SU-DHL-6 (cell line): ENCODE measurements at regions not wholly inside any gene's neighbourhood (a gene's known extent, or its start where the extent isn't known, plus 50 kb on each side); places are given as distances from the start of the nearest gene placed in this dataset.

ENCODE experiments used
- EZH2phosphoT487 ChIP-seq: fragments of 200-600 bp; sonication (generic), shearing (Covaris generic); conservative IDR thresholded peaks from 2 replicates; pipeline ENCODE4 v1.6.1; 2018; ENCODE audit warnings: mild to moderate bottlenecking, antibody characterized with exemption, low read length, moderate library complexity, mixed read lengths
- TF ChIP-seq, protein P1 (sequence below): fragments of 200-600 bp; sonication (generic); IDR thresholded peaks from one replicate; pipeline ENCODE4 v1.5.1; 2017; ENCODE audit warnings: antibody characterized with exemption, mild to moderate bottlenecking, low read length, moderate library complexity; ENCODE audit not compliant: insufficient read depth, poor library complexity, severe bottlenecking

DNA sequence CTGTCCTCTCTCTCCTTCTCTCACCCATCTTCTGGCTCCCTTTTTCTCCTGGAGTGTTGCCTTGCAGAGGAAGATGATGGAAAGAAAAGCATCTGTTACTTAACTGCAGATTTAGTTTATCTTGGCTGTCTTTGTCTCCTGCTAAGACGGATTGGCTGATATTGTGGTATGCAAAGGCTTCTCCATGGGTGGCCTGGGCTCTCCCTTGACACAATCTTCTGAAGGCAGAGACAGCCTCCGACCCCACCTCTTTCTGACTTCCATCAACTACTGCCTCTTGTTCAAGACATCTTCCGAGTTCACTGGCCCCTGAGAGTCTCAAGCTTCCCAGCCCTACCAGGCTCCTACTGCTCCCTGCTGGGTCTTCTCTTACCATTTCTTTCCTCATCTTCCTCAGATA is 403.7 kb downstream of the LRRC70 start:
- TF ChIP-seq, protein P1, sequence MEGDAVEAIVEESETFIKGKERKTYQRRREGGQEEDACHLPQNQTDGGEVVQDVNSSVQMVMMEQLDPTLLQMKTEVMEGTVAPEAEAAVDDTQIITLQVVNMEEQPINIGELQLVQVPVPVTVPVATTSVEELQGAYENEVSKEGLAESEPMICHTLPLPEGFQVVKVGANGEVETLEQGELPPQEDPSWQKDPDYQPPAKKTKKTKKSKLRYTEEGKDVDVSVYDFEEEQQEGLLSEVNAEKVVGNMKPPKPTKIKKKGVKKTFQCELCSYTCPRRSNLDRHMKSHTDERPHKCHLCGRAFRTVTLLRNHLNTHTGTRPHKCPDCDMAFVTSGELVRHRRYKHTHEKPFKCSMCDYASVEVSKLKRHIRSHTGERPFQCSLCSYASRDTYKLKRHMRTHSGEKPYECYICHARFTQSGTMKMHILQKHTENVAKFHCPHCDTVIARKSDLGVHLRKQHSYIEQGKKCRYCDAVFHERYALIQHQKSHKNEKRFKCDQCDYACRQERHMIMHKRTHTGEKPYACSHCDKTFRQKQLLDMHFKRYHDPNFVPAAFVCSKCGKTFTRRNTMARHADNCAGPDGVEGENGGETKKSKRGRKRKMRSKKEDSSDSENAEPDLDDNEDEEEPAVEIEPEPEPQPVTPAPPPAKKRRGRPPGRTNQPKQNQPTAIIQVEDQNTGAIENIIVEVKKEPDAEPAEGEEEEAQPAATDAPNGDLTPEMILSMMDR, result no peak
- TF ChIP-seq EZH2phosphoT487, result no peak
